Right lobe of liver (tissue), 4 donors: ENCODE measurements at regions not wholly inside any gene's neighbourhood (a gene's known extent, or its start where the extent isn't known, plus 50 kb on each side); places are given as distances from the start of the nearest gene placed in this dataset.

Experiments
- POLR2A ChIP-seq: fragments of 450-650 bp; IDR thresholded peaks from one replicate; pipeline ENCODE4 v1.6.1; 2017; ENCODE audit warnings: antibody characterized with exemption, mild to moderate bottlenecking
- TF ChIP-seq, protein P1 (sequence below), 4 donors: fragments of 200-600 bp in 3 of 4; fragments of 450-650 bp in 1 of 4; IDR thresholded peaks; one replicate each; pipeline versions ENCODE4 v1.5.1 to v1.8.0; 2016 to 2022; ENCODE audit warnings: antibody characterized with exemption in 4 of 4, mild to moderate bottlenecking in 2 of 4
- donor health status: DM: no; HTN: no; CAD: no.
- donor health status: DM: no; HTN: no; CAD: no.
- donor health status: DM: no; HTN: yes; CAD: no.

DNA sequence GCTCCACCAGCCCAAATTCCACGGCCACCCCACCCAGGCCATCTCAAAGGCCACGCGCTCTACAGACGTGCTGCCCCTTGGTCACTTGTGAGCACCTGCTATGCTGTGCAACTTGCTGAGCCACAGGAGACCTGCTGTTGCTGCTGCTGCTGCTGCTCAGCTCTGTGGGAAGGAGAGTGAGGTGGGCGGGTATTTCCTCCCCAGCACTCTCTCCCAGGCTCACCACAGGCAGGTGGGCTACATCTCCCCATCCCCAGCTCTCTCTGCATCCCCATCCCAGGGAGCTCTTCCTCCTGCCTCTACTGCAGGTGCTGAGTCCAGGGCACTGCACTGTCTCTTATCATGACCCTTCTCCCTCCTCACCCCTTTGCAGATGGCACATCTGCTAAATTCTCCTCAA lies 306.9 kb downstream of the BCL11B start:
- TF ChIP-seq, protein P1, sequence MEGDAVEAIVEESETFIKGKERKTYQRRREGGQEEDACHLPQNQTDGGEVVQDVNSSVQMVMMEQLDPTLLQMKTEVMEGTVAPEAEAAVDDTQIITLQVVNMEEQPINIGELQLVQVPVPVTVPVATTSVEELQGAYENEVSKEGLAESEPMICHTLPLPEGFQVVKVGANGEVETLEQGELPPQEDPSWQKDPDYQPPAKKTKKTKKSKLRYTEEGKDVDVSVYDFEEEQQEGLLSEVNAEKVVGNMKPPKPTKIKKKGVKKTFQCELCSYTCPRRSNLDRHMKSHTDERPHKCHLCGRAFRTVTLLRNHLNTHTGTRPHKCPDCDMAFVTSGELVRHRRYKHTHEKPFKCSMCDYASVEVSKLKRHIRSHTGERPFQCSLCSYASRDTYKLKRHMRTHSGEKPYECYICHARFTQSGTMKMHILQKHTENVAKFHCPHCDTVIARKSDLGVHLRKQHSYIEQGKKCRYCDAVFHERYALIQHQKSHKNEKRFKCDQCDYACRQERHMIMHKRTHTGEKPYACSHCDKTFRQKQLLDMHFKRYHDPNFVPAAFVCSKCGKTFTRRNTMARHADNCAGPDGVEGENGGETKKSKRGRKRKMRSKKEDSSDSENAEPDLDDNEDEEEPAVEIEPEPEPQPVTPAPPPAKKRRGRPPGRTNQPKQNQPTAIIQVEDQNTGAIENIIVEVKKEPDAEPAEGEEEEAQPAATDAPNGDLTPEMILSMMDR (IDR thresholded peaks at IDR 0.05): no peak
- no peak for TF ChIP-seq POLR2A
